GM12878 (cell line): ENCODE measurements at regions not wholly inside any gene's neighbourhood (a gene's known extent, or its start where the extent isn't known, plus 50 kb on each side); places are given as distances from the start of the nearest gene placed in this dataset.

Experiments
- ATAC-seq: fragments of 200-7000 bp; cut with Tn5 transposase; 3 replicates; pipeline ENCODE4 v1.9.1; 2020; ENCODE audit warnings: mild to moderate bottlenecking, moderate library complexity
- BruUV-seq: library from RNA; stranded (reverse); fragments of 400-500 nt; replicated peaks from 2 replicates; lab custom pipeline; 2021; lab: Mats Ljungman, UMichigan
- CTCF ChIA-PET: fragments of 300-600 bp; sonication (Branson Sonifier 250); formaldehyde crosslinking; extraction: SDS; loops from one replicate; lab custom pipeline; 2021; ENCODE audit warnings: inconsistent platforms; lab: Yijun Ruan, JAX
- POLR2A ChIA-PET: fragments of 350-600 bp; formaldehyde crosslinking; extraction: SDS; loops from one replicate; lab custom pipeline; 2021; ENCODE audit warnings: inconsistent platforms; lab: Charles Lee
- RAD21 ChIA-PET: fragments of 300-600 bp; sonication (Branson Sonifier 250); formaldehyde crosslinking; loops from one replicate; lab custom pipeline; 2023; ENCODE audit warnings: antibody characterized with exemption; ENCODE audit not compliant: unreplicated experiment; lab: Charles Lee
- SMC1A ChIA-PET: fragments of 300-600 bp; sonication (Branson Sonifier 250); formaldehyde crosslinking; loops from one replicate; lab custom pipeline; 2023; ENCODE audit not compliant: unreplicated experiment, uncharacterized antibody; lab: Charles Lee
- DNase-seq: peaks from one replicate; pipeline ENCODE4 v3.0.0-alpha.2; 2011; ENCODE audit warnings: low read depth, low spot score
- FAIRE-seq: peaks from 3 replicates; lab custom pipeline; 2011; peaks lifted over from hg19 to GRCh38; lab: Jason Lieb, UNC
- H2AFZ ChIP-seq: 2 replicates; pipeline ENCODE4 v1.6.0; 2011; ENCODE audit warnings: low read depth, low read length, control low read depth; ENCODE audit not compliant: control insufficient read depth
- H3K27ac ChIP-seq: 2 replicates; pipeline ENCODE4 v1.5.1; 2011; ENCODE audit warnings: control low read depth; ENCODE audit not compliant: control insufficient read depth, insufficient read depth
- H3K27me3 ChIP-seq, 2 experiments: replicated peaks in 1 of 2; 2 replicates each; pipeline versions ENCODE4 v1.6.0 to v1.6.1; 2011; ENCODE audit warnings: low read length in 1 of 2; ENCODE audit not compliant: control insufficient read depth in 2 of 2, insufficient read depth in 2 of 2
- H3K36me3 ChIP-seq, 2 experiments: 2 replicates each; pipeline ENCODE4 v1.5.1; 2011; ENCODE audit warnings: low read length in 1 of 2; ENCODE audit not compliant: control insufficient read depth in 2 of 2, insufficient read depth in 2 of 2
- H3K4me1 ChIP-seq: 2 replicates; pipeline ENCODE4 v1.6.1; 2011; ENCODE audit warnings: mild to moderate bottlenecking, low read length, moderate library complexity, mixed read lengths; ENCODE audit not compliant: control insufficient read depth, insufficient read depth
- H3K4me2 ChIP-seq: 2 replicates; pipeline ENCODE4 v1.6.0; 2011; ENCODE audit warnings: control low read depth; ENCODE audit not compliant: control insufficient read depth, insufficient read depth
- H3K4me3 ChIP-seq: fragments of 200-600 bp; sonication (generic); 2 replicates; pipeline ENCODE4 v1.5.1; 2016
- H3K79me2 ChIP-seq: 2 replicates; pipeline ENCODE4 v1.6.0; 2011; ENCODE audit warnings: low read length; ENCODE audit not compliant: control insufficient read depth, insufficient read depth
- H3K9ac ChIP-seq: 2 replicates; pipeline ENCODE4 v1.8.0; 2011; ENCODE audit warnings: low read length, control low read depth, mixed read lengths; ENCODE audit not compliant: control insufficient read depth, insufficient read depth
- H3K9me3 ChIP-seq: replicated peaks from 3 replicates; pipeline ENCODE4 v1.5.1; 2011; ENCODE audit warnings: mild to moderate bottlenecking, low read length; ENCODE audit not compliant: control insufficient read depth, insufficient read depth
- H4K20me1 ChIP-seq: 2 replicates; pipeline ENCODE4 v1.6.0; 2011; ENCODE audit not compliant: control insufficient read depth, insufficient read depth
- CTCF ChIP-seq, 3 experiments: IDR thresholded peaks in 2 of 3; conservative IDR thresholded peaks in 1 of 3; 2 replicates each; pipeline ENCODE4 v1.5.1; 2011; ENCODE audit warnings: low read depth in 3 of 3, low read length in 3 of 3, mild to moderate bottlenecking in 3 of 3, control low read depth in 2 of 3, moderate library complexity in 2 of 3, inconsistent platforms in 1 of 3, mixed read lengths in 1 of 3; ENCODE audit not compliant: control insufficient read depth in 2 of 3, insufficient read depth in 1 of 3; ENCODE audit errors: extremely low read depth in 1 of 3
- SREBF2 ChIP-seq: IDR thresholded peaks from 2 replicates; pipeline ENCODE4 v1.6.1; 2012; ENCODE audit warnings: mild to moderate bottlenecking, low read length
- ZBTB40 ChIP-seq: fragments of 450-650 bp; IDR thresholded peaks from 2 replicates; pipeline ENCODE4 v1.6.1; 2016; ENCODE audit warnings: mild to moderate bottlenecking, moderate library complexity, borderline replicate concordance
- WGBS: methylation state at CpG from one replicate; pipeline ENCODE4 v1.1.6; 2016; ENCODE audit warnings: low lambda C conversion rate; ENCODE audit not compliant: insufficient replicate concordance, insufficient coverage; ENCODE audit errors: missing lambda C conversion rate; 5-methylcytosine and 5-hydroxymethylcytosine counted together
- in situ Hi-C: fragments of 300-500 bp; cut with MboI; formaldehyde crosslinking; loops from 9 replicates; pipeline ENCODE4 v1.14.3; 2018; ENCODE audit warnings: mixed read lengths
- intact Hi-C: fragments of 100-400 bp; cut with micrococcal nuclease; formaldehyde crosslinking; loops from one replicate; pipeline ENCODE4 v1.14.2; 2022; ENCODE audit not compliant: unreplicated experiment
- TF ChIP-seq, protein P1 (sequence below): IDR thresholded peaks from 2 replicates; pipeline ENCODE4 v1.6.1; 2012; ENCODE audit warnings: improper control_type of control experiment, low read depth, low read length; ENCODE audit not compliant: insufficient replicate concordance
- TF ChIP-seq, protein P2 (sequence below): fragments of 450-650 bp; IDR thresholded peaks from 2 replicates; pipeline ENCODE4 v1.6.1; 2017; ENCODE audit warnings: mild to moderate bottlenecking, moderate library complexity

DNA sequence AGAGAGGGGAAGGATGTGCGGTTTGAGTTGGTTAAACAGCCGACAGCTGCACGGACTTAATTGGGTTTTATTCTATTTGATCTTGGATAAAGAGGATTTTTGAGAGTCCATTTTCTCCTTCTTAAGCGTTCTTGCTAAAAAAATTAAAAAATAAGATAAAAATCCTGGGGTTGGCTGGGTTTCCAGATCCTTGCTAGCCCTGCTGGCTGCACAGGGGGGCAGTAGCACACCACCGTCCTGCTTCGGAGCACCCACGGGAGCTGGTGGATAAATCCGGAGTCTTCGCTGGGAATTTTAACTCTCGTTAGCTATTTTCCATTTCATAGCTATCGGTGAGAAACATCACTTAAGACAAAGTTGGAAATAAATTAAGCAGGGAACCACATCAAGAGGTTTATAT is 792.0 kb downstream of the TYW1 start (continued):
- TF ChIP-seq, protein P1, sequence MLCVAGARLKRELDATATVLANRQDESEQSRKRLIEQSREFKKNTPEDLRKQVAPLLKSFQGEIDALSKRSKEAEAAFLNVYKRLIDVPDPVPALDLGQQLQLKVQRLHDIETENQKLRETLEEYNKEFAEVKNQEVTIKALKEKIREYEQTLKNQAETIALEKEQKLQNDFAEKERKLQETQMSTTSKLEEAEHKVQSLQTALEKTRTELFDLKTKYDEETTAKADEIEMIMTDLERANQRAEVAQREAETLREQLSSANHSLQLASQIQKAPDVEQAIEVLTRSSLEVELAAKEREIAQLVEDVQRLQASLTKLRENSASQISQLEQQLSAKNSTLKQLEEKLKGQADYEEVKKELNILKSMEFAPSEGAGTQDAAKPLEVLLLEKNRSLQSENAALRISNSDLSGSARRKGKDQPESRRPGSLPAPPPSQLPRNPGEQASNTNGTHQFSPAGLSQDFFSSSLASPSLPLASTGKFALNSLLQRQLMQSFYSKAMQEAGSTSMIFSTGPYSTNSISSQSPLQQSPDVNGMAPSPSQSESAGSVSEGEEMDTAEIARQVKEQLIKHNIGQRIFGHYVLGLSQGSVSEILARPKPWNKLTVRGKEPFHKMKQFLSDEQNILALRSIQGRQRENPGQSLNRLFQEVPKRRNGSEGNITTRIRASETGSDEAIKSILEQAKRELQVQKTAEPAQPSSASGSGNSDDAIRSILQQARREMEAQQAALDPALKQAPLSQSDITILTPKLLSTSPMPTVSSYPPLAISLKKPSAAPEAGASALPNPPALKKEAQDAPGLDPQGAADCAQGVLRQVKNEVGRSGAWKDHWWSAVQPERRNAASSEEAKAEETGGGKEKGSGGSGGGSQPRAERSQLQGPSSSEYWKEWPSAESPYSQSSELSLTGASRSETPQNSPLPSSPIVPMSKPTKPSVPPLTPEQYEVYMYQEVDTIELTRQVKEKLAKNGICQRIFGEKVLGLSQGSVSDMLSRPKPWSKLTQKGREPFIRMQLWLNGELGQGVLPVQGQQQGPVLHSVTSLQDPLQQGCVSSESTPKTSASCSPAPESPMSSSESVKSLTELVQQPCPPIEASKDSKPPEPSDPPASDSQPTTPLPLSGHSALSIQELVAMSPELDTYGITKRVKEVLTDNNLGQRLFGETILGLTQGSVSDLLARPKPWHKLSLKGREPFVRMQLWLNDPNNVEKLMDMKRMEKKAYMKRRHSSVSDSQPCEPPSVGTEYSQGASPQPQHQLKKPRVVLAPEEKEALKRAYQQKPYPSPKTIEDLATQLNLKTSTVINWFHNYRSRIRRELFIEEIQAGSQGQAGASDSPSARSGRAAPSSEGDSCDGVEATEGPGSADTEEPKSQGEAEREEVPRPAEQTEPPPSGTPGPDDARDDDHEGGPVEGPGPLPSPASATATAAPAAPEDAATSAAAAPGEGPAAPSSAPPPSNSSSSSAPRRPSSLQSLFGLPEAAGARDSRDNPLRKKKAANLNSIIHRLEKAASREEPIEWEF = no peak
- TF ChIP-seq SREBF2 = no peak

DNA sequence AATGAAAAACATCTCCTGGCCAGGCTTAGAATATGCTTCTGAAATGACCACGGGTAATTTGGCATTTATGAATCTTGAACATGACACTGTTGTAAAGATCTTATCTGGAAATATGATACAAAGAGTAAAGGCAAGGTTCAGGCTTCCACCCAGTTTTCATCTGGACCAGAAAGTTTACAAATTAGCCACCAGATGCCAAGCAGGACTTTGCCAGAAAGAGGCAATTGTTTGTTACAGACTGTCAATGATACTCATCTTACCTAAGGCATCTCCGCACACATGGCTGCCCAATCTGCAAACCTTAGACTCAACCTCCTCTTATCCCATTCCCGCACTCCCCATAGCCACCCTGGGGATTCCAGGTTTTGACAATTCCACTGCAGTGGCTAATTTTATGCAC is 795.3 kb downstream of the TYW1 start:
- ChIA-PET SMC1A (interaction anchor here (0.6 kb wide), 1 partner anchor 113 kb away, joined by 4 read pairs; no protein-coding TSS in a partner anchor), RAD21 (no interaction called here)
- no peak overlapping the region for H3K27ac ChIP-seq
- TF ChIP-seq, protein P2, sequence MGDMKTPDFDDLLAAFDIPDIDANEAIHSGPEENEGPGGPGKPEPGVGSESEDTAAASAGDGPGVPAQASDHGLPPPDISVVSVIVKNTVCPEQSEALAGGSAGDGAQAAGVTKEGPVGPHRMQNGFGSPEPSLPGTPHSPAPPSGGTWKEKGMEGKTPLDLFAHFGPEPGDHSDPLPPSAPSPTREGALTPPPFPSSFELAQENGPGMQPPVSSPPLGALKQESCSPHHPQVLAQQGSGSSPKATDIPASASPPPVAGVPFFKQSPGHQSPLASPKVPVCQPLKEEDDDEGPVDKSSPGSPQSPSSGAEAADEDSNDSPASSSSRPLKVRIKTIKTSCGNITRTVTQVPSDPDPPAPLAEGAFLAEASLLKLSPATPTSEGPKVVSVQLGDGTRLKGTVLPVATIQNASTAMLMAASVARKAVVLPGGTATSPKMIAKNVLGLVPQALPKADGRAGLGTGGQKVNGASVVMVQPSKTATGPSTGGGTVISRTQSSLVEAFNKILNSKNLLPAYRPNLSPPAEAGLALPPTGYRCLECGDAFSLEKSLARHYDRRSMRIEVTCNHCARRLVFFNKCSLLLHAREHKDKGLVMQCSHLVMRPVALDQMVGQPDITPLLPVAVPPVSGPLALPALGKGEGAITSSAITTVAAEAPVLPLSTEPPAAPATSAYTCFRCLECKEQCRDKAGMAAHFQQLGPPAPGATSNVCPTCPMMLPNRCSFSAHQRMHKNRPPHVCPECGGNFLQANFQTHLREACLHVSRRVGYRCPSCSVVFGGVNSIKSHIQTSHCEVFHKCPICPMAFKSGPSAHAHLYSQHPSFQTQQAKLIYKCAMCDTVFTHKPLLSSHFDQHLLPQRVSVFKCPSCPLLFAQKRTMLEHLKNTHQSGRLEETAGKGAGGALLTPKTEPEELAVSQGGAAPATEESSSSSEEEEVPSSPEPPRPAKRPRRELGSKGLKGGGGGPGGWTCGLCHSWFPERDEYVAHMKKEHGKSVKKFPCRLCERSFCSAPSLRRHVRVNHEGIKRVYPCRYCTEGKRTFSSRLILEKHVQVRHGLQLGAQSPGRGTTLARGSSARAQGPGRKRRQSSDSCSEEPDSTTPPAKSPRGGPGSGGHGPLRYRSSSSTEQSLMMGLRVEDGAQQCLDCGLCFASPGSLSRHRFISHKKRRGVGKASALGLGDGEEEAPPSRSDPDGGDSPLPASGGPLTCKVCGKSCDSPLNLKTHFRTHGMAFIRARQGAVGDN = no peak
- no peak for TF ChIP-seq ZBTB40
- no peak for TF ChIP-seq CTCF (IDR thresholded peaks at IDR 0.05 in 2 of 3, conservative IDR thresholded peaks at IDR 0.05 in 1 of 3; ENCODE audit: control insufficient read depth in 2 of 3, extremely low read depth in 1 of 3, insufficient read depth in 1 of 3, low read depth in 3 of 3, low read length in 3 of 3)

More for the DNA sequence above, 795.3 kb downstream of the TYW1 start:
- Histone ChIP-seq H2AFZ (no peak overlapping the region), H3K9me3 (no peaks in the 10 kb centered on the region; the same call in 2 of the 3 replicates), H3K4me2 (no peak overlapping the region), H3K4me1 (no peaks in the 10 kb centered on the region), H3K27me3 (no peaks in the 10 kb centered on the region), H3K9ac (no peak overlapping the region), H4K20me1 (no peaks in the 10 kb centered on the region), H3K4me3 (no peak overlapping the region), H3K36me3 (no peaks in the 10 kb centered on the region), H3K79me2 (no peaks in the 10 kb centered on the region)
- POLR2A ChIA-PET = no interaction called here
- FAIRE-seq = no peak
- 4% methylated on average over 3 of the region's 3 CpGs for WGBS
- in situ Hi-C loops (no loop called here), intact Hi-C loops (no loop called here)
- no peak for ATAC-seq
- DNase-seq = no peak
- CTCF ChIA-PET = no interaction called here
- BruUV-seq = no TSS peak
